22Rv1 (cell line): ENCODE measurements at regions not wholly inside any gene's neighbourhood (a gene's known extent, or its start where the extent isn't known, plus 50 kb on each side); places are given as distances from the start of the nearest gene placed in this dataset.

ENCODE experiments used
- ZFX ChIP-seq: fragments of 450-650 bp; IDR thresholded peaks from 2 replicates; pipeline ENCODE4 v1.6.1; 2017; ENCODE audit warnings: antibody characterized with exemption, borderline replicate concordance
- TF ChIP-seq, protein P1 (sequence below): fragments of 450-650 bp; IDR thresholded peaks from 2 replicates; pipeline ENCODE4 v1.5.1; 2017; ENCODE audit warnings: mild to moderate bottlenecking

DNA sequence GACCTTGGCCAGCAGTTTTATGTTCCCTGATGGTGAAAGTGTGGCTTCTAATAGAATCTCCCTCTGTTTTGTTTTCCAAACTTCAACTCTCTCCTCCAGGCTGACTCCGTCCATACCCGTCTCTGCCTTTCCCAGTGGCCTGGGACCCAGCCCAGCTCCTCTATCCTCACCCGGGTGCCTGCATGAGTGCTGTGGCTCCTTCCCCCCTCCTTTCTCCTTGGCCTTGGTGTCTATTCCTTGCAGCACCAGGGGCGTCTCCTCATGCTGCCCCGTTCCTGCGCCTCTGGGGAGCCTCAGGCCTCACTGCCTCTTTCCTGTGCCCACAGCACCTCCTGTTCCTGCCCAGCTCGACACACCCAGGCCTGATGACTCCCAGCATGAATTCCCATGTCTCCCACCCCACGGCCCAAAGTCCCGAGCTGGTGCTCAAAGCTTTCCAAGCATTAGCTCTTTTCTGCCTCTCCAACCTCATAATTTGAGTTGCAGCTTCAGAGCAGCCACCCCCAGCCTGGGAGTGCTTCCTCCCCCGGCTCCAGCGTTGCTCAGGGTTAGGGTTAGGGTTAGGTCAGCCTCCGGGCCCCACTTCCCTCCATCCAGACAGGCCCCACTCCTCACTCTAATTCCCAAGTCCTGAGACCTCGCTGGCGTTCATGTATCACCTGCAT is 56.3 kb upstream of the AFDN start:
- TF ChIP-seq, protein P1, sequence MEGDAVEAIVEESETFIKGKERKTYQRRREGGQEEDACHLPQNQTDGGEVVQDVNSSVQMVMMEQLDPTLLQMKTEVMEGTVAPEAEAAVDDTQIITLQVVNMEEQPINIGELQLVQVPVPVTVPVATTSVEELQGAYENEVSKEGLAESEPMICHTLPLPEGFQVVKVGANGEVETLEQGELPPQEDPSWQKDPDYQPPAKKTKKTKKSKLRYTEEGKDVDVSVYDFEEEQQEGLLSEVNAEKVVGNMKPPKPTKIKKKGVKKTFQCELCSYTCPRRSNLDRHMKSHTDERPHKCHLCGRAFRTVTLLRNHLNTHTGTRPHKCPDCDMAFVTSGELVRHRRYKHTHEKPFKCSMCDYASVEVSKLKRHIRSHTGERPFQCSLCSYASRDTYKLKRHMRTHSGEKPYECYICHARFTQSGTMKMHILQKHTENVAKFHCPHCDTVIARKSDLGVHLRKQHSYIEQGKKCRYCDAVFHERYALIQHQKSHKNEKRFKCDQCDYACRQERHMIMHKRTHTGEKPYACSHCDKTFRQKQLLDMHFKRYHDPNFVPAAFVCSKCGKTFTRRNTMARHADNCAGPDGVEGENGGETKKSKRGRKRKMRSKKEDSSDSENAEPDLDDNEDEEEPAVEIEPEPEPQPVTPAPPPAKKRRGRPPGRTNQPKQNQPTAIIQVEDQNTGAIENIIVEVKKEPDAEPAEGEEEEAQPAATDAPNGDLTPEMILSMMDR: no peak
- no peak for TF ChIP-seq ZFX
